Stomach (tissue), 4 donors: ENCODE measurements at regions not wholly inside any gene's neighbourhood (a gene's known extent, or its start where the extent isn't known, plus 50 kb on each side); places are given as distances from the start of the nearest gene placed in this dataset.

ENCODE experiments used
- EP300 ChIP-seq: sonication (generic); formaldehyde crosslinking; IDR thresholded peaks from one replicate; pipeline ENCODE4 v1.6.1; 2017; ENCODE audit warnings: antibody characterized with exemption
- POLR2AphosphoS5 ChIP-seq, 3 donors: sonication (generic); formaldehyde crosslinking; IDR thresholded peaks; one replicate each; pipeline ENCODE4 v1.6.1; 2016; ENCODE audit warnings: antibody characterized with exemption in 3 of 3
- TF ChIP-seq, protein P1 (sequence below), 7 experiments: fragments of 450-650 bp in 4 of 7; fragments of 200-600 bp in 3 of 7; sonication (generic) in 3 of 7; IDR thresholded peaks; one replicate each; pipeline ENCODE4 v1.5.1; 2016 to 2019; ENCODE audit warnings: antibody characterized with exemption in 7 of 7, control low read depth in 2 of 7, mild to moderate bottlenecking in 1 of 7

- TF ChIP-seq, protein P1, sequence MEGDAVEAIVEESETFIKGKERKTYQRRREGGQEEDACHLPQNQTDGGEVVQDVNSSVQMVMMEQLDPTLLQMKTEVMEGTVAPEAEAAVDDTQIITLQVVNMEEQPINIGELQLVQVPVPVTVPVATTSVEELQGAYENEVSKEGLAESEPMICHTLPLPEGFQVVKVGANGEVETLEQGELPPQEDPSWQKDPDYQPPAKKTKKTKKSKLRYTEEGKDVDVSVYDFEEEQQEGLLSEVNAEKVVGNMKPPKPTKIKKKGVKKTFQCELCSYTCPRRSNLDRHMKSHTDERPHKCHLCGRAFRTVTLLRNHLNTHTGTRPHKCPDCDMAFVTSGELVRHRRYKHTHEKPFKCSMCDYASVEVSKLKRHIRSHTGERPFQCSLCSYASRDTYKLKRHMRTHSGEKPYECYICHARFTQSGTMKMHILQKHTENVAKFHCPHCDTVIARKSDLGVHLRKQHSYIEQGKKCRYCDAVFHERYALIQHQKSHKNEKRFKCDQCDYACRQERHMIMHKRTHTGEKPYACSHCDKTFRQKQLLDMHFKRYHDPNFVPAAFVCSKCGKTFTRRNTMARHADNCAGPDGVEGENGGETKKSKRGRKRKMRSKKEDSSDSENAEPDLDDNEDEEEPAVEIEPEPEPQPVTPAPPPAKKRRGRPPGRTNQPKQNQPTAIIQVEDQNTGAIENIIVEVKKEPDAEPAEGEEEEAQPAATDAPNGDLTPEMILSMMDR (IDR thresholded peaks at IDR 0.05): no peak
- TF ChIP-seq POLR2AphosphoS5 (IDR thresholded peaks at IDR 0.05) (no peak), EP300 (no peak)
These were observed 314.3 kb downstream of the SOX9 start for GRCh38 chr17:72434991-72435618.
